ENCODE measurements at regions not wholly inside any gene's neighbourhood (a gene's known extent, or its start where the extent isn't known, plus 50 kb on each side); places are given as distances from the start of the nearest gene placed in this dataset.
"Not testable (repeated sequence)": the region's sequence is repeated elsewhere in the genome, so short reads cannot be mapped to it uniquely, and the experiment has no call there.

- peaks cover 16% of the 10 kb centered on the region for H3K4me1 ChIP-seq (ENCODE audit: control insufficient read depth, insufficient read depth, low read length)
- H3K9ac ChIP-seq (ENCODE audit: control insufficient read depth, insufficient read depth, low read length); RAD21 ChIA-PET (ENCODE audit: unreplicated experiment); H3K36me3 ChIP-seq (ENCODE audit: control insufficient read depth in 2 of 2, insufficient read depth in 2 of 2, low read length in 1 of 2); H3K4me3 ChIP-seq; FAIRE-seq; BruUV-seq (replicated peaks); H3K27ac ChIP-seq (ENCODE audit: control insufficient read depth, insufficient read depth); H4K20me1 ChIP-seq (ENCODE audit: control insufficient read depth, insufficient read depth); DNase-seq (ENCODE audit: low read depth, low spot score); H3K9me3 ChIP-seq (replicated peaks; ENCODE audit: control insufficient read depth, insufficient read depth, low read length); ATAC-seq; H3K27me3 ChIP-seq (replicated peaks in 1 of 2; ENCODE audit: control insufficient read depth in 2 of 2, insufficient read depth in 2 of 2, low read length in 1 of 2); H3K79me2 ChIP-seq (ENCODE audit: control insufficient read depth, insufficient read depth, low read length); H2AFZ ChIP-seq (ENCODE audit: control insufficient read depth, low read depth, low read length); H3K4me2 ChIP-seq (ENCODE audit: control insufficient read depth, insufficient read depth): not testable (repeated sequence)
- ChIA-PET POLR2A (interaction anchor here (0.6 kb wide), 1 partner anchor 24 kb away, joined by 3 read pairs; no protein-coding TSS in a partner anchor), SMC1A (ENCODE audit: uncharacterized antibody, unreplicated experiment) (interaction anchor here (0.6 to 2.0 kb wide), 3 partner anchors 16 to 403 kb away, joined by 3 to 6 read pairs (median 4); no protein-coding TSS in a partner anchor), CTCF (interaction anchor here (0.8 to 1.4 kb wide), 4 partner anchors 16 to 566 kb away, joined by 3 to 4 read pairs (median 3); no protein-coding TSS in a partner anchor)
- intact Hi-C loops (cut with micrococcal nuclease; ENCODE audit: unreplicated experiment) (loop anchor here (5.0 kb wide), 2 partner anchors 226 to 476 kb away; no protein-coding TSS in a partner anchor), in situ Hi-C loops (cut with MboI) (loop anchor here (5.0 kb wide), 1 partner anchor 551 kb away; no protein-coding TSS in a partner anchor)
- peak; percentile 92 for TF ChIP-seq MTA2 (IDR thresholded peaks at IDR 0.05; ENCODE audit: low read depth)
- peak; percentile 49; the same call in 1 of the 2 replicates for TF ChIP-seq PKNOX1 (IDR thresholded peaks at IDR 0.05)
- TF ChIP-seq IKZF2 (IDR thresholded peaks at IDR 0.05), result peak in 1 of 2 experiments; percentile 26; a peak in 1 of 4 replicates
- 0 out of 2 replicates have a peak, but pooled peaks have one; percentile 23 for TF ChIP-seq BCL11A (IDR thresholded peaks at IDR 0.05; ENCODE audit: low read depth, low read length)
- TF ChIP-seq SKIL (IDR thresholded peaks at IDR 0.05; ENCODE audit: low read depth, poor library complexity, severe bottlenecking), result peak; percentile 25
- 34% methylated on average over 4 of the region's 4 CpGs for WGBS (ENCODE audit: insufficient coverage, insufficient replicate concordance, low lambda C conversion rate, missing lambda C conversion rate)
Observed at GRCh38 chr6:137643210-137643609, 149.0 kb upstream of the OLIG3 start.

GRCh38 chr6:137643644-137644043, 149.4 kb upstream of the OLIG3 start:
- H3K79me2 ChIP-seq (ENCODE audit: control insufficient read depth, insufficient read depth, low read length); H2AFZ ChIP-seq (ENCODE audit: control insufficient read depth, low read depth, low read length); DNase-seq (ENCODE audit: low read depth, low spot score); H3K27ac ChIP-seq (ENCODE audit: control insufficient read depth, insufficient read depth); FAIRE-seq; H3K9me3 ChIP-seq (replicated peaks; ENCODE audit: control insufficient read depth, insufficient read depth, low read length); ATAC-seq; BruUV-seq (replicated peaks); H3K9ac ChIP-seq (ENCODE audit: control insufficient read depth, insufficient read depth, low read length); RAD21 ChIA-PET (ENCODE audit: unreplicated experiment); H3K27me3 ChIP-seq (replicated peaks in 1 of 2; ENCODE audit: control insufficient read depth in 2 of 2, insufficient read depth in 2 of 2, low read length in 1 of 2); H4K20me1 ChIP-seq (ENCODE audit: control insufficient read depth, insufficient read depth); H3K4me2 ChIP-seq (ENCODE audit: control insufficient read depth, insufficient read depth); H3K36me3 ChIP-seq (ENCODE audit: control insufficient read depth in 2 of 2, insufficient read depth in 2 of 2, low read length in 1 of 2); H3K4me3 ChIP-seq: not testable (repeated sequence)
- POLR2A ChIA-PET, result interaction anchor here (0.6 kb wide), 1 partner anchor 24 kb away, joined by 3 read pairs; no protein-coding TSS in a partner anchor
- in situ Hi-C loops (cut with MboI), result loop anchor here (5.0 kb wide), 1 partner anchor 551 kb away; no protein-coding TSS in a partner anchor
- WGBS (ENCODE audit: insufficient coverage, insufficient replicate concordance, low lambda C conversion rate, missing lambda C conversion rate), result 14% methylated on average over 2 of the region's 2 CpGs
- SMC1A ChIA-PET (ENCODE audit: uncharacterized antibody, unreplicated experiment), result interaction anchor here (0.6 to 2.0 kb wide), 3 partner anchors 16 to 404 kb away, joined by 3 to 6 read pairs (median 4); no protein-coding TSS in a partner anchor
- H3K4me1 ChIP-seq (ENCODE audit: control insufficient read depth, insufficient read depth, low read length), result peaks cover 13% of the 10 kb centered on the region
- intact Hi-C loops (cut with micrococcal nuclease; ENCODE audit: unreplicated experiment), result loop anchor here (5.0 kb wide), 2 partner anchors 226 to 476 kb away; no protein-coding TSS in a partner anchor
- CTCF ChIA-PET, result interaction anchor here (0.8 to 1.4 kb wide), 5 partner anchors 16 to 566 kb away, joined by 3 to 4 read pairs (median 3); no protein-coding TSS in a partner anchor
